SKM-1 (cell line): ENCODE measurements at regions not wholly inside any gene's neighbourhood (a gene's known extent, or its start where the extent isn't known, plus 50 kb on each side); places are given as distances from the start of the nearest gene placed in this dataset.
"Not testable (repeated sequence)": the region's sequence is repeated elsewhere in the genome, so short reads cannot be mapped to it uniquely, and the experiment has no call there.

Experiments used
- DNase-seq: peaks from one replicate; lab custom pipeline; 2025; ENCODE audit not compliant: unreplicated experiment; lab: John Stamatoyannopoulos, UW

DNA sequence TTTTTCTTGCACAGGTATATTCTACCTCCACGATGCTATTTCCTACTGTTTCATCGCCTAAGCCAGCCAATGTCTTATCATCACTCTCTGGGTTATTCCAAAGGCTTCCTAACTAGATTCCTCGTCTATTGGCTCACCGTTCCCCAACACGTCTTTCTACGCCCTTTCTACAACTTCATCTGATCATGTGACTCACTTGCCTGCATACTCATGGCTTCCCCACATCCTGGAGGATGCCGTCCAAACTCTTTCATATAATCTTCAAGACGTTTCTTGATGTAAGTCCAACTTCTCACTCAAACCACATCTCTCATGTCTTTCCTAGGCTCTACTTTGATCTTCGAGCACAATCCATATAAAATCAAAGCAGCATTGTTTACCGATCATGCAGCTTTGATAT, 322.0 kb upstream of the PPARGC1A start:
- DNase-seq: no peak

GRCh38 chr4:24210332-24210902, 320.6 kb upstream of the PPARGC1A start:
- no peak for DNase-seq

- DNase-seq: no peak
These were observed 320.1 kb upstream of the PPARGC1A start for GRCh38 chr4:24209906-24210305.

GRCh38 chr4:24209131-24209530, 319.3 kb upstream of the PPARGC1A start:
- no peak for DNase-seq

GRCh38 chr4:24208691-24209090, 318.8 kb upstream of the PPARGC1A start:
- no peak for DNase-seq

DNA sequence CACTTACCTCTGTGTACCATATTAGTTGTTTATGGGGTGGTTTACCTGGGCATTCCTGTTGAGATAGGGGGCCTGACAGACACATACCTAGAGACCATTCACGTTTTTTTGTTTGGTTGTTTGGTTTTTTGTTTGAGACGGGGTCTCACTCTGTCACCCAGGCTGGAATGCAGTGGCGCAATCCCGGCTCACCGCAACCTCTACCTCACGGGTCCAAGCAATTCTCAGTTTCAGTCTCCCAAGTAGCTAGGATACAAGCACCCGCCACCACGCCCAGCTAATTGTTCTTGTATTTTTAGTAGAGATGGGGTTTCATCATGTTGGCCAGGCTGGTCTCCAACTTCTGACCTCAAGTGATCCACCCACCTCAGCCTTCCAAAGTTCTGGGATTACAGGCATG, 314.9 kb upstream of the PPARGC1A start:
- not testable (repeated sequence) for DNase-seq

- DNase-seq: no peak
These were observed 314.1 kb upstream of the PPARGC1A start for GRCh38 chr4:24203926-24204325.

- DNase-seq: no peak
These were observed 312.7 kb upstream of the PPARGC1A start for GRCh38 chr4:24202579-24202978.

DNA sequence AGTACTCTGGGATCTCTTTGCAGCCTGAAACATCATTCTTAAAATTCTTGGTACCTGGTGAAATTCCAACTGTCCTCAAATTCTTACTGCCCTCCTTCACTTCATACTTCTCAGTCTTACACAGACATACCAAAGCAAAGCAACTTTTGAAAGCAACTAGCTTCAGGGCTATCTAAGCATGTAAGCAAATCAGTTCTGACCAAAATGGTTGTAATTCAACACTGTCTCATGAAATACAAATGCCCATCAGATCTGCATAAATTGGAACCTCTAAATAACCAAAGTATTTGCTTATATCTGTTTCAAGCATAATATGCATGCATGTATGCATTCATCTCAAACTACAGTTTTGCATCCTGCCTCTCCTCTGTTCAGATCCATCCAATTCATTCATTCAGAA, 308.1 kb upstream of the PPARGC1A start:
- no peak for DNase-seq

- no peak for DNase-seq
These were observed 306.9 kb upstream of the PPARGC1A start for GRCh38 chr4:24196785-24197184.

DNA sequence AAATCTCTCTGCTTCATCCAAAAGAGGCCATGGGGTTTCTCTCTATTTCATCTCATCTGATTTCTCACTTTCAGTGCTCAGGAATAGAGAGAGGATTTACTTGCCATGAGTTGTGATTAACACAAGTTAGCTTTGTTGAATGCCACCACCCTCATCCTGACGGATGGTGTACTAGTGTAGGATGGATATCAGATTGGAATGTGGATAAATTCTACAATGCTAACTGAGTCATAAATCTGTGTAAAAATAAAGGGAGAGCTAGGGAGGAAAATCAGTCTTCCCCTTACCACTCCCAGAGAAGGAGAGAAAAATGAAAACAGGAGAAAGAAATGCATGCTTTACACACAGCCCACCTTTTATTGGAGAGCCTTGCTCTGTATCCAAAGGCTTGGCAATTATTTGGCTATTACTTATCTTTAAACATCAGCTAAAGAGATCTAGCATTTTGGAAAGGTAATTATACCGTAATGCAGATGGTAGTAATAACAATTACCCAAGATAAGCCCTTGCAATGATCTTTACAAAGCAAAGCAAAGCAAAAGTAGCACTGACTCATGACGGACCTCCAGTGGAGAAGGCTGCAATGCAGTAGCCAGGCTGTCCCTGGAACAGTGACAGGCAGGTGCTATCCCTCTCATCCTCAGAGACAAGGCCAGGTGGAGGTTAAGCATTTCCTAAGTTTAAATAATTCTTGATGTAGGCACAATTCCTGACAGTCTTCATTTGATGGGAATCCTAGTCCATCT, 306.3 kb upstream of the PPARGC1A start:
- DNase-seq: no peak

GRCh38 chr4:24192018-24192641, 302.3 kb upstream of the PPARGC1A start:
- DNase-seq: no peak

DNA sequence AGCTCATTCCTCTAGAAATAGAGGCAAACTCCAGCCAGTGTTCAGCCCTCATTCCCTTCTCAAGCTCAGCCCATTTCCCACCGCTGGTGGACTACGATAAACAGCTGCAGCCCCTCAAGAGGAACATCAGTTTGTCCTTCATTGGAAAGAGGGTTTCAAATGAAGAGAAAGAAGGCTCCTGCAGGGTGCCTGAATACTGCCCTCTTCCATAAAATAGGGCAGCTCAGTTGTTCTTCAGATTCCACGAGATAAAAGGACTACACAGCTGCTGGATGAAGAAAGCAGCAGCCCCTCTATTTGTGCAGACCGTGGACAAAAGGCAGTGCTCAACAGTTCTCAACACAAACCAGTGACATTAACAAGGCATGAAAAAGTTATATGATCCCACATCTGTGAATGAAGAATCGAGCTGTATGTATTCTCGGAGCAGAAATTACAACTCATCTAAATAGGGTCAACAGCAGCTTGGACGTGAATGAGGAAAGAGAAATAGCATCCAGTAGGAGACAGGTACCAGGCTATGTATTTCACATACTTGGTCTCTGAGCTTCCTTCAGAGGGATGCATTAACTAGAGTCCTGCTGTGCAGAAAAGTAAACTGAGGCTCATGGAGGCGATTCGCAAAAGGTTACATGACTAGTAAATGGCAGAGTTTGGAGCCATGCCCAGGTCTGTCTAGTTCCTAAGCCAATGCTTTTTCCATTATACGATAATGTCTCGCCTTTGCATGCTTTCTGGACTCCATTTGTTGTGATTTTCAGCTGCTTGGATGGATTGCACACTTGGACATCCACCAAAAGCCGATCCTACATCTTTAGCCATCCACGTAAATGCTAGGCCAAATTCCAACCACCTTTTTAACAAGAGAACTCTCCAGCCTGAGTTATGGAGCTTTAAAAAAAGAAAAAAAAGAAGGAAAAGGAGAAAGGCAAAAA, 301.2 kb upstream of the PPARGC1A start:
- DNase-seq: no peak

GRCh38 chr4:24188459-24188858, 298.6 kb upstream of the PPARGC1A start:
- DNase-seq: no peak

- no peak for DNase-seq
These were observed 296.6 kb upstream of the PPARGC1A start for GRCh38 chr4:24186466-24186865.

GRCh38 chr4:24181005-24181404, 291.2 kb upstream of the PPARGC1A start:
- no peak for DNase-seq

DNA sequence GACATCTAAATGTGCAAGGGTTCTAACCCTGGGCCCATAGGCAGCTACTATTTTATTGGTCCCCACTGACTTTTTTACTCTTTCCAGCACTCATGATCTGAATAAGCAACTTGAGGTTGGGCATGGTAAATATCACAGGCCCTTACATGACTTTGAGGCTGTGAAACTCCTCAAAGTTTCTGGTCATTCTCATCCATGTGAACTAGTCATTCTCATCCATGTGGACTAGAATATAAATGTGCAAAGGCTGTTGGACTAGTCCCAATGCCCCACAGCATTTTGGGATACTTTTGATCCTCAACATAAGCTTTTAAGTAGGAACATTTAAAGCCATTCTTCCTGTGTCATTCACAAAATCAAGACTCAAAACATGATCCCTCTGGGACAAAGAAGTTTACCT, 290.7 kb upstream of the PPARGC1A start:
- DNase-seq: no peak

DNA sequence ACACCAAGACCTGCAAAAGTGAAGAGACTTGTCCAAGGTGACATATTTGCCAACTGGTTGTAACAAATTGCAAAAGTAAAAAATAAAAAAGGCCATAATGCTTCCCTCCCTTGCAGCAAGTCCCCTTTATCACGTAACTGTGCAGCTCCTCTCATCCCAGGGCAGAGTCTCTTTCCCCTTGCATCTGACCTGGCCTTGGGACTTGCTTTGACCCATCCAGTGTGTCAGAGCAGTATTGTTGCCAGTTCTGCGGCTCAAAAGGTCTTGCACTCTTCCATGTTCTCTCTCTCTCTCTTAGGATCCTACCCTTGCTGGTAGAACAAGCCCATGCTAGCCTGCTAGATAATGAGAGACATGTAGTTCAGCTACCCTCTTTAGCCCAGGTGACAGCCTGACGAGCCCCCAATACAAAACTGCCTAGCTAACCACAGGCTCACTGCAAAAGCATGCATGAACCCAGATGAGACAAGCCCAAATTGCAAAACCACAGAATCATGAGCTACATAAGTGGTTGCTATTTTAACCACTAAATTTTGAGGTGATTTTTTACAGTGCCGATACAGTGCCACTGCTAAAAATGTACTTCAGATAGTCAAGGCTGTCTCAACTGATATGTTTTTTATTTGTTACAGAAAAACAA, 289.5 kb upstream of the PPARGC1A start:
- DNase-seq: no peak

- DNase-seq: not testable (repeated sequence)
These were observed 287.6 kb upstream of the PPARGC1A start for GRCh38 chr4:24177443-24177842.

GRCh38 chr4:24175707-24176106, 285.9 kb upstream of the PPARGC1A start:
- DNase-seq: no peak

DNA sequence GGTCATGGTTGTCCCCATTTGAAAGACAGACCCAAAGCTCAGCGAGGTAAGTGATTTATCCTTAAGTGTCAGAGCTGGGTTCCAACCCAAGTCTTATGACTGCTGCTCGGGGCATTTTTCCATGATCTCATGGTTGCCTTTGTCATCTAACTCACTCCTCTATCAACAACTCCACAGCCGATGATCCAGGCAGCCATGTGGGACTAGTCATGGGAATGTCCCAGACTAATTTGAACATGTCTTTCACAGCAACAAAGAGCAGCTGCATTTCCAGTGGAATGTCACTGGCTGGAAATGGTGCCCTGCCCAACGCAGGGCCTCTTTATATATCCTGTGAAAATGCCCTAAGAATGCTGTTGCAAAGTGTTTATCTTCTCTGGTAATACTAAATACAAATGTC, 284.8 kb upstream of the PPARGC1A start:
- no peak for DNase-seq
